ENCODE measurements at regions not wholly inside any gene's neighbourhood (a gene's known extent, or its start where the extent isn't known, plus 50 kb on each side); places are given as distances from the start of the nearest gene placed in this dataset.

DNA sequence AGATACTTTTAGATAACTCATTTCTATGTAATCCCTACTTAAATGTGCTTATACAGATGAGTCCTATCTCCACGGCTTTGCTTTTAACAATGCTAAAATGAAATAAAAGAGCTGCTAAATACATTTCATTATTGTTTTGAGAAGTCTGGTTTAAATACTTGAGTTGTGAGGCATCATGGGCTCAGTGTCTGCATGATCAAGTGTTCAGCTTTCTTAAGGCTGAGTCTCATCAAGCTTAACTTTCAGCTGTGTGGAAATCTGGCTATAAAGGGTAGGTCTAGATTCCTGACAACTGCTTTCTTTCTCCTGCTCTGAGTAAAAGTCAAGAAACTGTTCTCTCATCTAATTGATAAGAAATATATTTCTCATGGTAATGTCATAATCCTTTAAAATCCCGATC lies 235.4 kb downstream of the FSCB start:
- H3K36me3 ChIP-seq (ENCODE audit: control insufficient read depth, insufficient read depth, low read length): no peaks in the 10 kb centered on the region
- H3K4ac ChIP-seq (ENCODE audit: low read depth, low read length): no peak overlapping the region
- H3K27ac ChIP-seq (ENCODE audit: insufficient read depth, low read length): no peak overlapping the region
- in situ Hi-C loops (cut with MboI; ENCODE audit: low sequenced_read_pairs) (no loop called here), dilution Hi-C loops (cut with HindIII; ENCODE audit: low sequenced_read_pairs, unreplicated experiment) (no loop called here), intact Hi-C loops (cut with micrococcal nuclease) (no loop called here)
- H2AFZ ChIP-seq (replicated peaks; ENCODE audit: low read length, poor library complexity): no peak overlapping the region
- H3K56ac ChIP-seq (ENCODE audit: extremely low read depth, insufficient read depth, low read length): no peak overlapping the region
- no peak overlapping the region for H3K4me3 ChIP-seq (ENCODE audit: insufficient read depth, low read depth, low read length)
- H4K91ac ChIP-seq (ENCODE audit: insufficient read depth, low read depth, low read length): no peak overlapping the region
- H4K20me1 ChIP-seq (ENCODE audit: insufficient read depth, low read length): no peaks in the 10 kb centered on the region
- BruUV-seq (replicated peaks): no TSS peak
- no peak overlapping the region for H3K23ac ChIP-seq (ENCODE audit: low read depth, low read length)
- no peak overlapping the region for H2AK5ac ChIP-seq (ENCODE audit: low read depth, low read length)
- no peak overlapping the region for H2AK9ac ChIP-seq (replicated peaks; ENCODE audit: low read depth, low read length, poor library complexity)
- H3K27me3 ChIP-seq (ENCODE audit: control insufficient read depth, insufficient read depth, low read length): no peaks in the 10 kb centered on the region
- H3K14ac ChIP-seq (replicated peaks; ENCODE audit: low read depth, low read length): no peak overlapping the region
- H3K9me3 ChIP-seq (ENCODE audit: control insufficient read depth, insufficient read depth, low read length): no peaks in the 10 kb centered on the region
- TF ChIP-seq RCOR1 (IDR thresholded peaks at IDR 0.05; ENCODE audit: insufficient replicate concordance, low read length) (no peak), CHD1 (IDR thresholded peaks at IDR 0.05; ENCODE audit: low read depth, low read length) (no peak), NFE2L2 (IDR thresholded peaks at IDR 0.05; ENCODE audit: low read depth, low read length) (no peak), SMC3 (IDR thresholded peaks at IDR 0.05; ENCODE audit: low read depth, low read length) (no peak), MAZ (IDR thresholded peaks at IDR 0.05; ENCODE audit: borderline replicate concordance, low read depth, low read length) (no peak), CEBPB (IDR thresholded peaks at IDR 0.05; ENCODE audit: low read depth, low read length) (no peak), MAFK (IDR thresholded peaks at IDR 0.05; ENCODE audit: low read depth, low read length) (no peak), POLR2A (IDR thresholded peaks at IDR 0.05; ENCODE audit: low read depth, low read length) (no peak), MXI1 (IDR thresholded peaks at IDR 0.05; ENCODE audit: borderline replicate concordance, low read depth, low read length) (no peak), BHLHE40 (IDR thresholded peaks at IDR 0.05; ENCODE audit: low read depth, low read length) (no peak)
- TF ChIP-seq, protein P1, sequence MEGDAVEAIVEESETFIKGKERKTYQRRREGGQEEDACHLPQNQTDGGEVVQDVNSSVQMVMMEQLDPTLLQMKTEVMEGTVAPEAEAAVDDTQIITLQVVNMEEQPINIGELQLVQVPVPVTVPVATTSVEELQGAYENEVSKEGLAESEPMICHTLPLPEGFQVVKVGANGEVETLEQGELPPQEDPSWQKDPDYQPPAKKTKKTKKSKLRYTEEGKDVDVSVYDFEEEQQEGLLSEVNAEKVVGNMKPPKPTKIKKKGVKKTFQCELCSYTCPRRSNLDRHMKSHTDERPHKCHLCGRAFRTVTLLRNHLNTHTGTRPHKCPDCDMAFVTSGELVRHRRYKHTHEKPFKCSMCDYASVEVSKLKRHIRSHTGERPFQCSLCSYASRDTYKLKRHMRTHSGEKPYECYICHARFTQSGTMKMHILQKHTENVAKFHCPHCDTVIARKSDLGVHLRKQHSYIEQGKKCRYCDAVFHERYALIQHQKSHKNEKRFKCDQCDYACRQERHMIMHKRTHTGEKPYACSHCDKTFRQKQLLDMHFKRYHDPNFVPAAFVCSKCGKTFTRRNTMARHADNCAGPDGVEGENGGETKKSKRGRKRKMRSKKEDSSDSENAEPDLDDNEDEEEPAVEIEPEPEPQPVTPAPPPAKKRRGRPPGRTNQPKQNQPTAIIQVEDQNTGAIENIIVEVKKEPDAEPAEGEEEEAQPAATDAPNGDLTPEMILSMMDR (conservative IDR thresholded peaks at IDR 0.05; ENCODE audit: low read depth, low read length): no peak
- TF ChIP-seq, protein P2, sequence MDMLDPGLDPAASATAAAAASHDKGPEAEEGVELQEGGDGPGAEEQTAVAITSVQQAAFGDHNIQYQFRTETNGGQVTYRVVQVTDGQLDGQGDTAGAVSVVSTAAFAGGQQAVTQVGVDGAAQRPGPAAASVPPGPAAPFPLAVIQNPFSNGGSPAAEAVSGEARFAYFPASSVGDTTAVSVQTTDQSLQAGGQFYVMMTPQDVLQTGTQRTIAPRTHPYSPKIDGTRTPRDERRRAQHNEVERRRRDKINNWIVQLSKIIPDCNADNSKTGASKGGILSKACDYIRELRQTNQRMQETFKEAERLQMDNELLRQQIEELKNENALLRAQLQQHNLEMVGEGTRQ (IDR thresholded peaks at IDR 0.05; ENCODE audit: low read depth, low read length): no peak
- TF ChIP-seq, protein P3, sequence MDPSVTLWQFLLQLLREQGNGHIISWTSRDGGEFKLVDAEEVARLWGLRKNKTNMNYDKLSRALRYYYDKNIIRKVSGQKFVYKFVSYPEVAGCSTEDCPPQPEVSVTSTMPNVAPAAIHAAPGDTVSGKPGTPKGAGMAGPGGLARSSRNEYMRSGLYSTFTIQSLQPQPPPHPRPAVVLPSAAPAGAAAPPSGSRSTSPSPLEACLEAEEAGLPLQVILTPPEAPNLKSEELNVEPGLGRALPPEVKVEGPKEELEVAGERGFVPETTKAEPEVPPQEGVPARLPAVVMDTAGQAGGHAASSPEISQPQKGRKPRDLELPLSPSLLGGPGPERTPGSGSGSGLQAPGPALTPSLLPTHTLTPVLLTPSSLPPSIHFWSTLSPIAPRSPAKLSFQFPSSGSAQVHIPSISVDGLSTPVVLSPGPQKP (IDR thresholded peaks at IDR 0.05; ENCODE audit: borderline replicate concordance, low read depth, low read length): no peak
- DNase-seq: peak; percentile 0
- no peak overlapping the region for H4K5ac ChIP-seq (ENCODE audit: low read depth, low read length)
- no peaks in the 10 kb centered on the region for H3K4me1 ChIP-seq (ENCODE audit: control insufficient read depth, insufficient read depth, low read length)
- H3K4me2 ChIP-seq (ENCODE audit: low read depth, low read length): no peak overlapping the region
- H4K8ac ChIP-seq (ENCODE audit: low read depth in 2 of 2, low read length in 2 of 2): no peak overlapping the region
- no peak overlapping the region for H2BK5ac ChIP-seq (ENCODE audit: low read depth, low read length, poor library complexity, severe bottlenecking)
- no peak overlapping the region for H3K9ac ChIP-seq (ENCODE audit: low read depth, low read length)
- no CpG with 5 or more reads among the region's 2 CpGs for WGBS, 2 experiments (ENCODE audit: extremely low coverage in 2 of 2, insufficient read length in 1 of 2)
- no peak overlapping the region for H3K18ac ChIP-seq (ENCODE audit: low read depth, low read length)
- no peak for ATAC-seq (ENCODE audit: low read depth)
- H2BK120ac ChIP-seq (ENCODE audit: low read depth, low read length): no peak overlapping the region
- no peaks in the 10 kb centered on the region for H3K9me1 ChIP-seq (ENCODE audit: insufficient read depth, low read length)
- no peaks in the 10 kb centered on the region for H3K79me1 ChIP-seq (ENCODE audit: low read depth in 1 of 2, low read length in 2 of 2)
- ChIA-PET POLR2A (ENCODE audit: unreplicated experiment) (no interaction called here), CTCF (no interaction called here)
- no peak overlapping the region for H2BK20ac ChIP-seq (ENCODE audit: low read depth, low read length)
- H2BK15ac ChIP-seq (ENCODE audit: low read depth, low read length): no peak overlapping the region
